ENCODE measurements at regions not wholly inside any gene's neighbourhood (a gene's known extent, or its start where the extent isn't known, plus 50 kb on each side); places are given as distances from the start of the nearest gene placed in this dataset.

GRCh38 chr14:83874662-83875061 is 1655.3 kb upstream of the FLRT2 start:
- H3K4me1 Mint-ChIP-seq: no peaks in the 10 kb centered on the region
- no peak for ATAC-seq
- Histone ChIP-seq H3K36me3 (ENCODE audit: control insufficient read depth, insufficient read depth, low read length) (no peaks in the 10 kb centered on the region), H3K4me1 (ENCODE audit: control insufficient read depth, insufficient read depth, low read length) (no peaks in the 10 kb centered on the region), H3K27ac (ENCODE audit: low read length) (no peak overlapping the region), H3K4me3 (ENCODE audit: low read length) (no peak overlapping the region), H3K27me3 (ENCODE audit: control insufficient read depth, insufficient read depth, low read length) (no peaks in the 10 kb centered on the region), H3K9me3 (ENCODE audit: control insufficient read depth, insufficient read depth, low read length) (no peaks in the 10 kb centered on the region)
- intact Hi-C loops (cut with micrococcal nuclease): no loop called here
- DNase-seq: no peak
- H3K9me3 Mint-ChIP-seq: peaks cover 12 to 15% of the 10 kb centered on the region in 2 donors
- 75% methylated on average over 1 of the region's 1 CpG for WGBS (ENCODE audit: insufficient coverage)
- TF ChIP-seq CTCF (IDR thresholded peaks at IDR 0.05): no peak
- H3K27me3 Mint-ChIP-seq (ENCODE audit: low read depth in 2 of 2): no peaks in the 10 kb centered on the region
- no peak overlapping the region for H3K4me3 Mint-ChIP-seq
- H3K27ac Mint-ChIP-seq: no peak overlapping the region
- no peaks in the 10 kb centered on the region for H3K36me3 Mint-ChIP-seq

GRCh38 chr14:83883732-83884131 is 1646.2 kb upstream of the FLRT2 start:
- no peaks in the 10 kb centered on the region for H3K36me3 Mint-ChIP-seq
- Histone ChIP-seq H3K27ac (ENCODE audit: low read length) (no peak overlapping the region), H3K27me3 (ENCODE audit: control insufficient read depth, insufficient read depth, low read length) (no peaks in the 10 kb centered on the region), H3K9me3 (ENCODE audit: control insufficient read depth, insufficient read depth, low read length) (no peaks in the 10 kb centered on the region), H3K4me3 (ENCODE audit: low read length) (no peak overlapping the region), H3K4me1 (ENCODE audit: control insufficient read depth, insufficient read depth, low read length) (no peaks in the 10 kb centered on the region), H3K36me3 (ENCODE audit: control insufficient read depth, insufficient read depth, low read length) (no peaks in the 10 kb centered on the region)
- no peak for DNase-seq
- no peak overlapping the region for H3K27ac Mint-ChIP-seq
- no CpG with 5 or more reads among the region's 1 CpG for WGBS (ENCODE audit: insufficient coverage)
- no peak overlapping the region for H3K4me3 Mint-ChIP-seq
- intact Hi-C loops (cut with micrococcal nuclease): no loop called here
- peaks cover 4 to 10% of the 10 kb centered on the region in 2 donors for H3K9me3 Mint-ChIP-seq
- H3K27me3 Mint-ChIP-seq (ENCODE audit: low read depth in 2 of 2): no peaks in the 10 kb centered on the region
- no peak for TF ChIP-seq CTCF (IDR thresholded peaks at IDR 0.05)
- no peak for ATAC-seq
- H3K4me1 Mint-ChIP-seq: no peaks in the 10 kb centered on the region

- Histone ChIP-seq H3K27me3 (ENCODE audit: control insufficient read depth, insufficient read depth, low read length) (no peaks in the 10 kb centered on the region), H3K27ac (ENCODE audit: low read length) (no peak overlapping the region), H3K4me1 (ENCODE audit: control insufficient read depth, insufficient read depth, low read length) (no peaks in the 10 kb centered on the region), H3K36me3 (ENCODE audit: control insufficient read depth, insufficient read depth, low read length) (no peaks in the 10 kb centered on the region), H3K4me3 (ENCODE audit: low read length) (no peak overlapping the region), H3K9me3 (ENCODE audit: control insufficient read depth, insufficient read depth, low read length) (no peaks in the 10 kb centered on the region)
- no peak for TF ChIP-seq CTCF (IDR thresholded peaks at IDR 0.05)
- DNase-seq: no peak
- Mint-ChIP-seq H3K27me3 (ENCODE audit: low read depth in 2 of 2) (no peaks in the 10 kb centered on the region), H3K27ac (no peak overlapping the region), H3K9me3 (peaks cover 2 to 7% of the 10 kb centered on the region in 2 donors), H3K36me3 (no peaks in the 10 kb centered on the region), H3K4me1 (no peaks in the 10 kb centered on the region), H3K4me3 (no peak overlapping the region)
- intact Hi-C loops (cut with micrococcal nuclease): no loop called here
- ATAC-seq: no peak
- 17% methylated on average over 1 of the region's 4 CpGs for WGBS (ENCODE audit: insufficient coverage)
These were observed 1644.1 kb upstream of the FLRT2 start for GRCh38 chr14:83885837-83886293.

- WGBS (ENCODE audit: insufficient coverage): no CpG with 5 or more reads among the region's 1 CpG
- ATAC-seq: no peak
- no peak overlapping the region for H3K27ac Mint-ChIP-seq
- TF ChIP-seq CTCF (IDR thresholded peaks at IDR 0.05): no peak
- H3K36me3 Mint-ChIP-seq: no peaks in the 10 kb centered on the region
- no peaks in the 10 kb centered on the region for H3K27me3 Mint-ChIP-seq (ENCODE audit: low read depth in 2 of 2)
- H3K4me1 Mint-ChIP-seq: no peaks in the 10 kb centered on the region
- Histone ChIP-seq H3K36me3 (ENCODE audit: control insufficient read depth, insufficient read depth, low read length) (no peaks in the 10 kb centered on the region), H3K27ac (ENCODE audit: low read length) (no peak overlapping the region), H3K27me3 (ENCODE audit: control insufficient read depth, insufficient read depth, low read length) (no peaks in the 10 kb centered on the region), H3K4me1 (ENCODE audit: control insufficient read depth, insufficient read depth, low read length) (no peaks in the 10 kb centered on the region), H3K9me3 (ENCODE audit: control insufficient read depth, insufficient read depth, low read length) (no peaks in the 10 kb centered on the region), H3K4me3 (ENCODE audit: low read length) (no peak overlapping the region)
- no peak overlapping the region for H3K4me3 Mint-ChIP-seq
- peaks cover 2 to 7% of the 10 kb centered on the region in 2 donors for H3K9me3 Mint-ChIP-seq
- intact Hi-C loops (cut with micrococcal nuclease): no loop called here
- no peak for DNase-seq
These were observed 1642.1 kb upstream of the FLRT2 start for GRCh38 chr14:83887866-83888265.

Data from natural killer cell (primary cell).